ENCODE measurements at regions not wholly inside any gene's neighbourhood (a gene's known extent, or its start where the extent isn't known, plus 50 kb on each side); places are given as distances from the start of the nearest gene placed in this dataset.

- DNase-seq (ENCODE audit: low spot score), result no peak
Observed at GRCh38 chr10:112871021-112871420, 79.0 kb upstream of the TCF7L2 start.

DNA sequence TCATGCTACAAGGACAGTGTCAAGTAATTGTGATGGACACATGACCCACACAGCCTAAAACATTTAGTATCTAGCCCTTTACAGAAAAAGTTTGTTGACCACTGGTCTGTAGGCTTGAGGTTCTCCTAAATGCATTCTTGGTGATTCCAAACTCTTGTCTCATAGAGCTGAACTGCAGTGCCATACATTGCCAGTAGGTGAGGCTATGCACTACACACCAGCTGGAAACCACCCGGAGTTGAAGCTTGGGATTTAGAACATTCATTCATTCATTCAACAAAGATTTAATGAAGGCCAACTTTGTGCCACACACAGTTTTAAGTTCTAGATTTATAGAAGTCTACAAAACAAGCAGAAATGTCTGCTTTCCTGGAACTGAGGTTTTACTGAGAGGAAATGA is 77.3 kb upstream of the TCF7L2 start:
- DNase-seq (ENCODE audit: low spot score), result no peak

DNA sequence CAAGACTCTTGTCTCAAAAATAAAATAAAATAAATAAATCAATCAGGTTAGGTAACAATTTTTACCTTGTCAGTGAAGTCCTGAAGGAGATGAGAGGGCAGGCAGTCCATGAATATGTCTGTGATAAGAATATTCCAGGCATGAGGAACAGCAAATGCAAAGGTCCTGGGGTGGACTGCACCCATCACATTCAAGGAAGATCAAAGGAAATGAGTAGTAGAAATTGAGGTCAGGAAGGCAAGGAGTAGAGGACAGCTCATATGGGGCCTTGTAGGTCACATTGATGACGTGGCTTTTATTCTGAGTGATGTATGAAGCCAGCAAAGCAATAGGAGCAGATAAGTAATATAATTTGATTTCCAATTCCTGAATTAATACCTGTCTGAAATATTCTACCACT is 76.5 kb upstream of the TCF7L2 start:
- no peak for DNase-seq (ENCODE audit: low spot score)

DNA sequence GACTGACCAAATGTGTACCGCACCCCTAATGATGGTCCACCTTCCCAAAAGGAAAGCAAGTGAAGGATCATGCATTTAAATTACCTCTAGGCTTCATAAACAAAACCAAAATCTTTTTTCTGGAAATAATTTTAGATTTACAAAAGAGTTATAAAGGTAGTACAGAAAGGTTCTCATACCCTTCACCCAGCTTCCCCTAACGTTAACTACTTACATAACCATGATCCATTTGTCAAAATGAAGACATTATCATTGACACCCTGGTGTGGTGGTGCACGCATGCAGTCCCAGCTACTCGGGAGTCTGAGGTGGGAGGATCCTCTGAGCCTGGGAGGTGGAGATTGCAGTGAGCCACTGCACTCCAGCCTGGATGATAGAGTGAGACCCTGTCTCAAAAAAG is 75.1 kb upstream of the TCF7L2 start:
- DNase-seq (ENCODE audit: low spot score), result no peak

DNA sequence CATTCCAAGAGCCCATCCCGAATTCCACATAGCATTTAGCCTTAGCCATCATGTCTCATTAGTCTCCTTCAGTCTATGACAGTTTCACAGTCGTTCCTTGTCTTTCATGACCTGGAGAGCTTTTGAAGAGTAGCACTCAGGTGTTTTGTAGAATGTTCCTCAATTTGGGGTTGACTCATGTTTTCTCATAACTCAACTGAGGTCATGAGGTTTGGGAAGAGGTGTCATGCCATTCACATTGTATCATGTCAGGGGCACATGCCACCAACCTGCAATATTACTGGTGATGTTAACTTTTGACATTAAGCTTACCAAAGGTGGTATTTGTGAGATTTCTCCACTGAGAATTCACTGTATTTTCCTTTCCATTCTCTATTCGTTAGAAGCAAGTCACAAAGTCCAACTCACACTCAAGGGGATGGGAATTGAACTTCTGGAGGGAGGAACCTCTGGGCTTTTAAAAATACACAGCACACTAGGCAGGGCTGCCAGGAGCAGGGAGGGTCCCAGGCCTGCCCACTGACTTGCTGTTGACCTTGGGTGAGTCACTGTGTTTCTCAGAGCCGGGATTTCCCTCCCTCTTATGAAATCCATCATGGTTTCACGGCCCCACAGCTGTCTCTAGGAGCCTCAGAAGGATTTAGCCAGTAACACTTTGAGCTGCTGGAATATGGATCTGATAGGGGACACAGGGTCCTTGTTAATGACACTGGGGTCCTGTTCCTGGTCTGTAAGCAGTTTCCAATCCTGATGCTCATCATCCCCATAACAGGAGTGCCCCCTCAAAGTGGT is 74.4 kb upstream of the TCF7L2 start:
- no peak for DNase-seq (ENCODE audit: low spot score)

DNA sequence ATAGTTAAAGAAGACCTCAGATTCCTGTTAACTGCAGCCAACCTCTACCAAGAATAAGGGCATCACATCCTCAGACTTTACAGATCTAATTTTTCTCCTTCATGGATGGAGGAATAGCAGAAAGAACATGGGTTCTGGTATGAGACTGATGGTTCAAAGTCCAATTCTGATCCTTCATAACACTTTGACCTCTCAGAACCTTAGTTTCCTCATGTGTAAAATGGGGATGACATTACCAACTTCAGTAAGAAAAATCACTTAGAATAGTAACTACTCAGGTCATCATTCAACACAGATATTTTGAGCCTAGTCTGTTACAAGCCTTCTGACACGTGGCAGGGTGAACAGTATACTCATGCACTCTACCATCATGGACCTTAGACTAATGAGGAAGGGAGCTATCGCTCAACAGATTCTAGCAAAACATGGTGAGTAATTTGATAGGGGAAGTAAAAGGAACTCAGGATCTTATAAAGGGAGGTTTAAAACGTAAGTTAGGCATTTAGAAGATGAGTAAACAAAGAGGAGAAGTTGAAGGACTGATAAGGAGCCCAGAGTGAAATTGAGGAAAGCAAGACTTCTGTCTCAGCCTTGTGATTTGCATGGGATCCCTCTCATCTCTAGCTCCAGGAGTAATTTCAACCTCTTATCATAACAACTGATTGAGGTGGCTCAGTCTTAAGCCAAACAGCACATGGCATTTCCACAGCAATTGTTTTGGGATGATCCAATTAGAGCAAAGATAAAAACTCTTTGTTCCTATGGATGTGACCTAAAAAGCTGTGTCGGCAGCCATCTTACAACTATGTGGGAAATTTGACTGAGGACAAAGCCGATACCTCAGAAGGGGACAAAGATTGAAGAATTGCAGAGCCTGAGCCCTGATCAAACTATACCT is 69.2 kb upstream of the TCF7L2 start:
- DNase-seq (ENCODE audit: low spot score), result no peak

DNA sequence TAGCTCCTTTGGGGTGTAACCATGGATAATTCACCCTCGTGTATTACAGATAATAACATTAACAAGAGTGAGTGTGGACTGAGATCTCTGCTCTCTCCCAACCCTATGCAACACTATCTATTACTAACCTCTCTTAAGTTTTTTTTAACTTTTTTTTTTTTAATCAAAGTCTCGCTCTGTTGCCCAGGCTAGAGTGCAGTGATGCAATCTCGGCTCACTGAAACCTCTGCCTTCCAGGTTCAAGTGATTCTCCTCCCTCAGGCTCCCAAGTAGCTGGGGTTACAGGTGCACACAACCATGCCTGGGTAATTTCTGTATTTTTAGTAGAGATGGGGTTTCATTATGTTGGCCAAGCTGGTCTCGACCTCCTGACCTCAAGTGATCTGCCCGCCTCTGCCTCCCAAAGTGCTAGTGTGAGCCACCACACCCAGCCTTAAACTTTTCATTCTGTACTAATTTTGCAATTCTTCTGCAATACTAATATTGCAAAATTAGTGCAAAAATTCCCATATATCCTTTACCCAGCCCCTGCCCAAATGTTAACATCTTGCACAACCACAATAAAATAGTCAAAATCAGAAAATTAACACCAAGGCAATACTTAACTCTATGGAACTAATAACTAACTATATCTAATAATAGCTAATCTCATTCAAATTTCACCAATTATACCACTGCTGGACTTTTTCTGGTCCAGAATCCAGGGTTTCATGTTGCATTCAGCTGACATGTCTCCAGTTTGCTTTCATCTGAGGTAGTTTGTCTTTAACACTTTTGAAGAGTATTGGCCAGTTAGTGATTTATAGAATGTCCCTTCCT is 66.5 kb upstream of the TCF7L2 start:
- DNase-seq (ENCODE audit: low spot score), result no peak

DNA sequence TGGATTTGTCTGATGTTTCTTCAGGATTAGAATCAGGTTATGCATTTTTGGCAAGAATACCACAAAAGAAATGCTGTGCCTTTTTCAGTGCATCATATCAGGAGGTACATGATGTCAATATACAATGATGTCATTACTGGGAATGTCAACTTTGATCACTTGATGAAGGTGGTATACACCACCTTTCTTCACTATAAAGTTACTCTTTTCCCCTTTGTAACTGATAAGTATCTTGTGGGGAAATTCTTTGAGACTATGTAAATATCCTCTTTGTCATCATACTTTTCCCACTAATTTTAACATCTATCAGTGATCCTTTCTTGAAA is 65.9 kb upstream of the TCF7L2 start:
- DNase-seq (ENCODE audit: low spot score), result no peak

DNA sequence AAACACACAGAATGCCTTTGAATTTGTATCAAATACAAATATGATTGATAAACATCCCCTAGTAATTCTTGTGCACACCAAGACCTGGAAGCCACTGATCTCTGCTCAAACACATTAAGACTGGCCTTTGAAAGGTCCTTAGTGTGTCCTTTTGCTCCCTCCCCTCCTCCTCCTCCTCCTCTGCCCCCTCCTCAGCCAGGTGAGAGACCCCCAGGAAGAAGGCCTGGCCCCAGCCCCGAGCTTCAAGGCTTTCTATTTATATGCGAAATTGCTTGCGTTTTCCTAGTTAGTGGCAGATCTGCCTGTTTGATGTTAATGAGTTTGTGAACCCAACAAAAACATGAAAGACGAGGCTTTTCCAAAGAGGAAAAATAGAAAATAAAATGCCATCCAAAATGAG is 63.6 kb upstream of the TCF7L2 start:
- DNase-seq (ENCODE audit: low spot score), result no peak

DNA sequence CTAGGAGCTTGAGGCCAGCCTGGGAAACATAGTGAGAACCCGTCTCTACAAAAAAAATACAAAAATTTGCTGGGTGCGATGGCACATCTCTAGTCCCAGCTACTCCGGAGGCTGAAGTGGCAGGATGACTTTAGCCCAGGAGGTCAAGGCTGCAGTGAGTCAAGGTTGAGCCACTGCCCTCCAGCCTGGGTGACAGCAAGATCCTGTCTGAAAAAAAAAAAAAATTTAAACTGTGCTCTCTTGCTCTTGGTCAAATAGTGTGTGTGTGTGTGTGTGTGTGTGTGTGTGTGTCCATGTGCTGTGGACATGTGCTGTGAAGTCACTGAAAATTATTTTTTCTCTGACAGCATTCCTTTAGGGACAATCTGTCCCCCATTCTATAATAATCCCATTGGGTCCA is 62.1 kb upstream of the TCF7L2 start:
- DNase-seq (ENCODE audit: low spot score), result no peak

- DNase-seq (ENCODE audit: low spot score), result no peak
Observed at GRCh38 chr10:112895292-112895691, 54.8 kb upstream of the TCF7L2 start.

DNA sequence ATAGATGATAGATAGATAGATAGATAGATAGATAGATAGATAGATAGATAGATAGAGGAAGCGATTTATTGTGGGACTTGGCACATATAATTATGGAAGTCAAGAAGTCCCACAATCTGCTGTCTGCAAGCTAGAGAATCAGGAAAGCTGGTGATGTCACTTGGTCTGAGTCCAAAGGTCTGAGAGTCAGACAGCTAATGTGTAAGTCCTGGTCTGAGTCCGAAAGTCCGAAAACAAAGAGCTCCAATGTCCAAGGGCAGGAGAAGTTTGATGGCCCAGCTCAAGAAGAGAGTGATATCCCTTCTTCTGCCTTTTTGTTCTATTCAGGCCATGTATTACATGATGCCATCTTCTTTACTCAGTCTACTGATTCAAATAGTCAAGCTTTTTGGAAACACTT is 53.8 kb upstream of the TCF7L2 start:
- DNase-seq (ENCODE audit: low spot score), result no peak

- no peak for DNase-seq (ENCODE audit: low spot score)
Observed at GRCh38 chr10:112896722-112897121, 53.3 kb upstream of the TCF7L2 start.

- DNase-seq (ENCODE audit: low spot score), result peak; percentile 71
Observed at GRCh38 chr10:112898540-112899390, 51.3 kb upstream of the TCF7L2 start.

GRCh38 chr10:112899391-112900065 is 50.5 kb upstream of the TCF7L2 start:
- no peak for DNase-seq (ENCODE audit: low spot score)
